ENCODE measurements at regions not wholly inside any gene's neighbourhood (a gene's known extent, or its start where the extent isn't known, plus 50 kb on each side); places are given as distances from the start of the nearest gene placed in this dataset.

DNA sequence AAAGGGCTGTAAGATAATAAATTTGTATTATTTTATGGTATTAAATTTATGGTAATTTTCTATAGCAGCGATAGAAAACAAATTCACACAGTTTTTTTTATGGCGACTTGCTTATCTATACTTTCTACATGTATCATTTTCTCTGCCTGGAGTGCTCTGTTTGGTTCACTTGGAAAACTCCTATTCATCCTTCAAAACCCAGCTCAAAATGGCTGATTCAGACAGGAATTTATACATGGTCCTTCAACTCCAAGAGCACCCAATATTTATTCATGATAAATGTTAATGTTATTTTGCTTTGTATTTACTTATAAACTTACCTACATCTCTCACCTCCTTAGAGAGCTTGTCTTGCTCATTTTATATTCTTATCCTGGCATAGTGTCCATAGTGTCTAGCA, 55.6 kb upstream of the SSX2IP start:
- TF ChIP-seq, protein P1, sequence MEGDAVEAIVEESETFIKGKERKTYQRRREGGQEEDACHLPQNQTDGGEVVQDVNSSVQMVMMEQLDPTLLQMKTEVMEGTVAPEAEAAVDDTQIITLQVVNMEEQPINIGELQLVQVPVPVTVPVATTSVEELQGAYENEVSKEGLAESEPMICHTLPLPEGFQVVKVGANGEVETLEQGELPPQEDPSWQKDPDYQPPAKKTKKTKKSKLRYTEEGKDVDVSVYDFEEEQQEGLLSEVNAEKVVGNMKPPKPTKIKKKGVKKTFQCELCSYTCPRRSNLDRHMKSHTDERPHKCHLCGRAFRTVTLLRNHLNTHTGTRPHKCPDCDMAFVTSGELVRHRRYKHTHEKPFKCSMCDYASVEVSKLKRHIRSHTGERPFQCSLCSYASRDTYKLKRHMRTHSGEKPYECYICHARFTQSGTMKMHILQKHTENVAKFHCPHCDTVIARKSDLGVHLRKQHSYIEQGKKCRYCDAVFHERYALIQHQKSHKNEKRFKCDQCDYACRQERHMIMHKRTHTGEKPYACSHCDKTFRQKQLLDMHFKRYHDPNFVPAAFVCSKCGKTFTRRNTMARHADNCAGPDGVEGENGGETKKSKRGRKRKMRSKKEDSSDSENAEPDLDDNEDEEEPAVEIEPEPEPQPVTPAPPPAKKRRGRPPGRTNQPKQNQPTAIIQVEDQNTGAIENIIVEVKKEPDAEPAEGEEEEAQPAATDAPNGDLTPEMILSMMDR (IDR thresholded peaks at IDR 0.05), result no peak
- TF ChIP-seq RFX5 (IDR thresholded peaks at IDR 0.05; ENCODE audit: low read length) (no peak), YY1 (IDR thresholded peaks at IDR 0.05; ENCODE audit: low read depth) (no peak), NFIC (IDR thresholded peaks at IDR 0.05; ENCODE audit: borderline replicate concordance) (no peak), RAD21 (IDR thresholded peaks at IDR 0.05; ENCODE audit: low read length) (no peak), GATA2 (CRISPR knock-in tag; IDR thresholded peaks at IDR 0.05) (no peak), EZH2phosphoT487 (IDR thresholded peaks at IDR 0.05; ENCODE audit: borderline replicate concordance, low read depth) (no peak), JUND (IDR thresholded peaks at IDR 0.05) (no peak), ELF1 (IDR thresholded peaks at IDR 0.05) (no peak)
- TF ChIP-seq, protein P2, sequence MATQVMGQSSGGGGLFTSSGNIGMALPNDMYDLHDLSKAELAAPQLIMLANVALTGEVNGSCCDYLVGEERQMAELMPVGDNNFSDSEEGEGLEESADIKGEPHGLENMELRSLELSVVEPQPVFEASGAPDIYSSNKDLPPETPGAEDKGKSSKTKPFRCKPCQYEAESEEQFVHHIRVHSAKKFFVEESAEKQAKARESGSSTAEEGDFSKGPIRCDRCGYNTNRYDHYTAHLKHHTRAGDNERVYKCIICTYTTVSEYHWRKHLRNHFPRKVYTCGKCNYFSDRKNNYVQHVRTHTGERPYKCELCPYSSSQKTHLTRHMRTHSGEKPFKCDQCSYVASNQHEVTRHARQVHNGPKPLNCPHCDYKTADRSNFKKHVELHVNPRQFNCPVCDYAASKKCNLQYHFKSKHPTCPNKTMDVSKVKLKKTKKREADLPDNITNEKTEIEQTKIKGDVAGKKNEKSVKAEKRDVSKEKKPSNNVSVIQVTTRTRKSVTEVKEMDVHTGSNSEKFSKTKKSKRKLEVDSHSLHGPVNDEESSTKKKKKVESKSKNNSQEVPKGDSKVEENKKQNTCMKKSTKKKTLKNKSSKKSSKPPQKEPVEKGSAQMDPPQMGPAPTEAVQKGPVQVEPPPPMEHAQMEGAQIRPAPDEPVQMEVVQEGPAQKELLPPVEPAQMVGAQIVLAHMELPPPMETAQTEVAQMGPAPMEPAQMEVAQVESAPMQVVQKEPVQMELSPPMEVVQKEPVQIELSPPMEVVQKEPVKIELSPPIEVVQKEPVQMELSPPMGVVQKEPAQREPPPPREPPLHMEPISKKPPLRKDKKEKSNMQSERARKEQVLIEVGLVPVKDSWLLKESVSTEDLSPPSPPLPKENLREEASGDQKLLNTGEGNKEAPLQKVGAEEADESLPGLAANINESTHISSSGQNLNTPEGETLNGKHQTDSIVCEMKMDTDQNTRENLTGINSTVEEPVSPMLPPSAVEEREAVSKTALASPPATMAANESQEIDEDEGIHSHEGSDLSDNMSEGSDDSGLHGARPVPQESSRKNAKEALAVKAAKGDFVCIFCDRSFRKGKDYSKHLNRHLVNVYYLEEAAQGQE (IDR thresholded peaks at IDR 0.05; ENCODE audit: low read depth, low read length), result no peak
- TF ChIP-seq, protein P3, sequence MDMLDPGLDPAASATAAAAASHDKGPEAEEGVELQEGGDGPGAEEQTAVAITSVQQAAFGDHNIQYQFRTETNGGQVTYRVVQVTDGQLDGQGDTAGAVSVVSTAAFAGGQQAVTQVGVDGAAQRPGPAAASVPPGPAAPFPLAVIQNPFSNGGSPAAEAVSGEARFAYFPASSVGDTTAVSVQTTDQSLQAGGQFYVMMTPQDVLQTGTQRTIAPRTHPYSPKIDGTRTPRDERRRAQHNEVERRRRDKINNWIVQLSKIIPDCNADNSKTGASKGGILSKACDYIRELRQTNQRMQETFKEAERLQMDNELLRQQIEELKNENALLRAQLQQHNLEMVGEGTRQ (IDR thresholded peaks at IDR 0.05; ENCODE audit: borderline replicate concordance, low read depth, low read length), result no peak
- TF ChIP-seq, protein P4, sequence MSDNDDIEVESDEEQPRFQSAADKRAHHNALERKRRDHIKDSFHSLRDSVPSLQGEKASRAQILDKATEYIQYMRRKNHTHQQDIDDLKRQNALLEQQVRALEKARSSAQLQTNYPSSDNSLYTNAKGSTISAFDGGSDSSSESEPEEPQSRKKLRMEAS (IDR thresholded peaks at IDR 0.05; ENCODE audit: low read depth), result no peak
- TF ChIP-seq, protein P5, sequence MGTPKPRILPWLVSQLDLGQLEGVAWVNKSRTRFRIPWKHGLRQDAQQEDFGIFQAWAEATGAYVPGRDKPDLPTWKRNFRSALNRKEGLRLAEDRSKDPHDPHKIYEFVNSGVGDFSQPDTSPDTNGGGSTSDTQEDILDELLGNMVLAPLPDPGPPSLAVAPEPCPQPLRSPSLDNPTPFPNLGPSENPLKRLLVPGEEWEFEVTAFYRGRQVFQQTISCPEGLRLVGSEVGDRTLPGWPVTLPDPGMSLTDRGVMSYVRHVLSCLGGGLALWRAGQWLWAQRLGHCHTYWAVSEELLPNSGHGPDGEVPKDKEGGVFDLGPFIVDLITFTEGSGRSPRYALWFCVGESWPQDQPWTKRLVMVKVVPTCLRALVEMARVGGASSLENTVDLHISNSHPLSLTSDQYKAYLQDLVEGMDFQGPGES (IDR thresholded peaks at IDR 0.05; ENCODE audit: low read depth, low read length), result no peak
